K562 (cell line): ENCODE measurements at regions not wholly inside any gene's neighbourhood (a gene's known extent, or its start where the extent isn't known, plus 50 kb on each side); places are given as distances from the start of the nearest gene placed in this dataset.

Experiments used
- FOS ChIP-seq: IDR thresholded peaks from 3 replicates; pipeline ENCODE4 v1.6.1; 2011; ENCODE audit not compliant: insufficient read length; ENCODE audit errors: extremely low read depth
- MECOM ChIP-seq: fragments of 250-450 bp; sonication (Bioruptor Pico); IDR thresholded peaks from 2 replicates; pipeline ENCODE4 v1.8.0; 2022; ENCODE audit warnings: inconsistent platforms
- MYC ChIP-seq, 2 experiments: fragments of 250-450 bp in 1 of 2; sonication (Bioruptor Pico) in 1 of 2; IDR thresholded peaks; 2 replicates each; pipeline versions ENCODE4 v1.5.1 to v1.6.1; 2012 to 2021; ENCODE audit warnings: low read depth in 2 of 2, borderline replicate concordance in 1 of 2, improper control_type of control experiment in 1 of 2, low read length in 1 of 2, mild to moderate bottlenecking in 1 of 2, moderate library complexity in 1 of 2
- NFE2 ChIP-seq: IDR thresholded peaks from 2 replicates; pipeline ENCODE4 v1.6.1; 2014; ENCODE audit warnings: antibody characterized with exemption, low read depth
- PTTG1 ChIP-seq: fragments of 450-650 bp; IDR thresholded peaks from 2 replicates; pipeline ENCODE4 v1.6.1; 2016; ENCODE audit warnings: low read depth, mild to moderate bottlenecking, missing genetic modification characterization, missing compliant biosample characterization
- SUPT5H ChIP-seq: fragments of 450-650 bp; IDR thresholded peaks from 2 replicates; pipeline ENCODE4 v1.6.1; 2016
- ZNF197 ChIP-seq: fragments of 200-800 bp; sonication (Bioruptor generic); IDR thresholded peaks from 2 replicates; pipeline ENCODE4 v1.6.1; 2016; ENCODE audit warnings: low read depth, missing genetic modification characterization, missing compliant biosample characterization
- ZNF3 ChIP-seq: fragments of 250-450 bp; sonication (Bioruptor Pico); IDR thresholded peaks from 2 replicates; pipeline ENCODE4 v1.5.0; 2021; ENCODE audit warnings: mild to moderate bottlenecking, moderate library complexity
- TF ChIP-seq, protein P1 (sequence below): fragments of 450-650 bp; formaldehyde crosslinking; IDR thresholded peaks from 2 replicates; pipeline ENCODE4 v1.4.0; 2020; ENCODE audit warnings: mild to moderate bottlenecking
- TF ChIP-seq, protein P2 (sequence below): IDR thresholded peaks from 2 replicates; pipeline ENCODE4 v1.6.1; 2012; ENCODE audit warnings: low read depth, low read length, improper control_type of control experiment, borderline replicate concordance
- TF ChIP-seq, protein P3 (sequence below): sonication (generic); formaldehyde crosslinking; IDR thresholded peaks from 2 replicates; pipeline ENCODE4 v1.8.0; 2023; ENCODE audit warnings: mild to moderate bottlenecking, missing genetic modification reagents
- TF ChIP-seq, protein P4 (sequence below): IDR thresholded peaks from 2 replicates; pipeline ENCODE4 v1.6.1; 2014; ENCODE audit warnings: antibody characterized with exemption
- TF ChIP-seq, protein P5 (sequence below): sonication (generic); formaldehyde crosslinking; IDR thresholded peaks from 2 replicates; pipeline ENCODE4 v1.9.0; 2022; ENCODE audit warnings: mild to moderate bottlenecking, missing genetic modification reagents
- TF ChIP-seq, protein P6 (sequence below): fragments of 450-650 bp; formaldehyde crosslinking; IDR thresholded peaks from 2 replicates; pipeline ENCODE4 v1.4.0; 2020; ENCODE audit warnings: mild to moderate bottlenecking, moderate library complexity

DNA sequence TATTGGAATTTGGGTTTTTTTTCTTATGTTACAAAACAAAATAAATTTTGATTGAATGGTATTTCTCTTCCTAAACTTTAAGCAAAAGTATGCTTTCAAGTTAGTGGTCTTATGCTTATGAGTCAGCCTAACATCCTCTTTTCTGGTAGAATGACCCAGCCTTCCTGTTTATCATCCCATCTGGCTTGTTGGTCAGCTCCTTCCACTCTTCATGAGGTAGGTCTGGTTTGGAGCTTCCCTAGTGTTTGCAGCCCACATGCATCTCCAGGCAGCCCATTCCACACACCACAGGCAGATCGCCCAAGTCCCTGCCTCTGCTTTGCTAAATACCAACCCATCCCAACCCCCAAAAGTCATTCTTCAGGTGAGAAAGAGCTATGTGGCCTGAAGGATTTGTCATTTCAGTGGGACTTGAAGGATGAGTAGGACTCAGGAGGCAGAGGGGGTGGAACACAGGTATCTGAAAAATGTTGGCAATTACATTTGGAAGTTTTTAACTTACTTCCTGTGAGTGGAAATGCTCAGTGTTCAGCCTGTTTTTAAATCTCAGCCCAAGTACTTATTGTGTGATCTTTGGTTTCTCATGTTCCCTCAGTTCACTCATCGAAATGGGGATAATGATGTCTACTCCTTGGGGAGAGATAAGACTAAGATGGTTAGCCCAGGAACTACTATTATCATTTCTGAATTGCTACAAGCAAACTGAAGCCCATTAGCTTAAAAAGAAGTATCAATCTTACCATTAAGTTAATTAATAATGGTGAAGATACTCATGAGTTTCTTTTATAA lies 294.0 kb downstream of the ADGB start (continued):
- TF ChIP-seq, protein P1, sequence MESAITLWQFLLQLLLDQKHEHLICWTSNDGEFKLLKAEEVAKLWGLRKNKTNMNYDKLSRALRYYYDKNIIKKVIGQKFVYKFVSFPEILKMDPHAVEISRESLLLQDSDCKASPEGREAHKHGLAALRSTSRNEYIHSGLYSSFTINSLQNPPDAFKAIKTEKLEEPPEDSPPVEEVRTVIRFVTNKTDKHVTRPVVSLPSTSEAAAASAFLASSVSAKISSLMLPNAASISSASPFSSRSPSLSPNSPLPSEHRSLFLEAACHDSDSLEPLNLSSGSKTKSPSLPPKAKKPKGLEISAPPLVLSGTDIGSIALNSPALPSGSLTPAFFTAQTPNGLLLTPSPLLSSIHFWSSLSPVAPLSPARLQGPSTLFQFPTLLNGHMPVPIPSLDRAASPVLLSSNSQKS, result peak; percentile 78; the same call in 1 of the 2 replicates
- TF ChIP-seq, protein P2, sequence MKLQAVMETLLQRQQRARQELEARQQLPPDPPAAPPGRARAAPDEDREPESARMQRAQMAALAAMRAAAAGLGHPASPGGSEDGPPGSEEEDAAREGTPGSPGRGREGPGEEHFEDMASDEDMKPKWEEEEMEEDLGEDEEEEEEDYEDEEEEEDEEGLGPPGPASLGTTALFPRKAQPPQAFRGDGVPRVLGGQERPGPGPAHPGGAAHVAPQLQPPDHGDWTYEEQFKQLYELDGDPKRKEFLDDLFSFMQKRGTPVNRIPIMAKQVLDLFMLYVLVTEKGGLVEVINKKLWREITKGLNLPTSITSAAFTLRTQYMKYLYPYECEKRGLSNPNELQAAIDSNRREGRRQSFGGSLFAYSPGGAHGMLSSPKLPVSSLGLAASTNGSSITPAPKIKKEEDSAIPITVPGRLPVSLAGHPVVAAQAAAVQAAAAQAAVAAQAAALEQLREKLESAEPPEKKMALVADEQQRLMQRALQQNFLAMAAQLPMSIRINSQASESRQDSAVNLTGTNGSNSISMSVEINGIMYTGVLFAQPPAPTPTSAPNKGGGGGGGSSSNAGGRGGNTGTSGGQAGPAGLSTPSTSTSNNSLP, result 0 out of 2 replicates have a peak, but pooled peaks have one; percentile 78
- TF ChIP-seq, protein P3, sequence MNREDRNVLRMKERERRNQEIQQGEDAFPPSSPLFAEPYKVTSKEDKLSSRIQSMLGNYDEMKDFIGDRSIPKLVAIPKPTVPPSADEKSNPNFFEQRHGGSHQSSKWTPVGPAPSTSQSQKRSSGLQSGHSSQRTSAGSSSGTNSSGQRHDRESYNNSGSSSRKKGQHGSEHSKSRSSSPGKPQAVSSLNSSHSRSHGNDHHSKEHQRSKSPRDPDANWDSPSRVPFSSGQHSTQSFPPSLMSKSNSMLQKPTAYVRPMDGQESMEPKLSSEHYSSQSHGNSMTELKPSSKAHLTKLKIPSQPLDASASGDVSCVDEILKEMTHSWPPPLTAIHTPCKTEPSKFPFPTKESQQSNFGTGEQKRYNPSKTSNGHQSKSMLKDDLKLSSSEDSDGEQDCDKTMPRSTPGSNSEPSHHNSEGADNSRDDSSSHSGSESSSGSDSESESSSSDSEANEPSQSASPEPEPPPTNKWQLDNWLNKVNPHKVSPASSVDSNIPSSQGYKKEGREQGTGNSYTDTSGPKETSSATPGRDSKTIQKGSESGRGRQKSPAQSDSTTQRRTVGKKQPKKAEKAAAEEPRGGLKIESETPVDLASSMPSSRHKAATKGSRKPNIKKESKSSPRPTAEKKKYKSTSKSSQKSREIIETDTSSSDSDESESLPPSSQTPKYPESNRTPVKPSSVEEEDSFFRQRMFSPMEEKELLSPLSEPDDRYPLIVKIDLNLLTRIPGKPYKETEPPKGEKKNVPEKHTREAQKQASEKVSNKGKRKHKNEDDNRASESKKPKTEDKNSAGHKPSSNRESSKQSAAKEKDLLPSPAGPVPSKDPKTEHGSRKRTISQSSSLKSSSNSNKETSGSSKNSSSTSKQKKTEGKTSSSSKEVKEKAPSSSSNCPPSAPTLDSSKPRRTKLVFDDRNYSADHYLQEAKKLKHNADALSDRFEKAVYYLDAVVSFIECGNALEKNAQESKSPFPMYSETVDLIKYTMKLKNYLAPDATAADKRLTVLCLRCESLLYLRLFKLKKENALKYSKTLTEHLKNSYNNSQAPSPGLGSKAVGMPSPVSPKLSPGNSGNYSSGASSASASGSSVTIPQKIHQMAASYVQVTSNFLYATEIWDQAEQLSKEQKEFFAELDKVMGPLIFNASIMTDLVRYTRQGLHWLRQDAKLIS, result peak; percentile 76; the same call in 1 of the 2 replicates
- TF ChIP-seq MECOM (CRISPR knock-in tag), result peak; percentile 56; the same call in 1 of the 2 replicates
- peak; percentile 56 for TF ChIP-seq FOS
- TF ChIP-seq, protein P4, sequence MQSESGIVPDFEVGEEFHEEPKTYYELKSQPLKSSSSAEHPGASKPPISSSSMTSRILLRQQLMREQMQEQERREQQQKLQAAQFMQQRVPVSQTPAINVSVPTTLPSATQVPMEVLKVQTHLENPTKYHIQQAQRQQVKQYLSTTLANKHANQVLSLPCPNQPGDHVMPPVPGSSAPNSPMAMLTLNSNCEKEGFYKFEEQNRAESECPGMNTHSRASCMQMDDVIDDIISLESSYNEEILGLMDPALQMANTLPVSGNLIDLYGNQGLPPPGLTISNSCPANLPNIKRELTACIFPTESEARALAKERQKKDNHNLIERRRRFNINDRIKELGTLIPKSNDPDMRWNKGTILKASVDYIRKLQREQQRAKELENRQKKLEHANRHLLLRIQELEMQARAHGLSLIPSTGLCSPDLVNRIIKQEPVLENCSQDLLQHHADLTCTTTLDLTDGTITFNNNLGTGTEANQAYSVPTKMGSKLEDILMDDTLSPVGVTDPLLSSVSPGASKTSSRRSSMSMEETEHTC, result peak; percentile 88
- peak; percentile 69; the same call in 1 of the 2 replicates for TF ChIP-seq ZNF197 (CRISPR knock-in tag)
- TF ChIP-seq, protein P5, sequence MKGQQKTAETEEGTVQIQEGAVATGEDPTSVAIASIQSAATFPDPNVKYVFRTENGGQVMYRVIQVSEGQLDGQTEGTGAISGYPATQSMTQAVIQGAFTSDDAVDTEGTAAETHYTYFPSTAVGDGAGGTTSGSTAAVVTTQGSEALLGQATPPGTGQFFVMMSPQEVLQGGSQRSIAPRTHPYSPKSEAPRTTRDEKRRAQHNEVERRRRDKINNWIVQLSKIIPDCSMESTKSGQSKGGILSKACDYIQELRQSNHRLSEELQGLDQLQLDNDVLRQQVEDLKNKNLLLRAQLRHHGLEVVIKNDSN (CRISPR knock-in tag), result no peak
- TF ChIP-seq, protein P6, sequence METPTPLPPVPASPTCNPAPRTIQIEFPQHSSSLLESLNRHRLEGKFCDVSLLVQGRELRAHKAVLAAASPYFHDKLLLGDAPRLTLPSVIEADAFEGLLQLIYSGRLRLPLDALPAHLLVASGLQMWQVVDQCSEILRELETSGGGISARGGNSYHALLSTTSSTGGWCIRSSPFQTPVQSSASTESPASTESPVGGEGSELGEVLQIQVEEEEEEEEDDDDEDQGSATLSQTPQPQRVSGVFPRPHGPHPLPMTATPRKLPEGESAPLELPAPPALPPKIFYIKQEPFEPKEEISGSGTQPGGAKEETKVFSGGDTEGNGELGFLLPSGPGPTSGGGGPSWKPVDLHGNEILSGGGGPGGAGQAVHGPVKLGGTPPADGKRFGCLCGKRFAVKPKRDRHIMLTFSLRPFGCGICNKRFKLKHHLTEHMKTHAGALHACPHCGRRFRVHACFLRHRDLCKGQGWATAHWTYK (CRISPR knock-in tag), result peak; percentile 69; the same call in 1 of the 2 replicates
- peak; percentile 89 for TF ChIP-seq NFE2
- TF ChIP-seq SUPT5H, result peak; percentile 74
- TF ChIP-seq MYC (IDR thresholded peaks at IDR 0.05; ENCODE audit: low read depth, low read length), result peak; percentile 83
- TF ChIP-seq MYC (CRISPR knock-in tag; IDR thresholded peaks at IDR 0.05; ENCODE audit: borderline replicate concordance, low read depth), result peak; percentile 95
- TF ChIP-seq ZNF3 (CRISPR knock-in tag), result peak; percentile 70; the same call in 1 of the 2 replicates
- peak; percentile 74; the same call in 1 of the 2 replicates for TF ChIP-seq PTTG1
